Stomach (tissue), 8 donors: ENCODE measurements at regions not wholly inside any gene's neighbourhood (a gene's known extent, or its start where the extent isn't known, plus 50 kb on each side); places are given as distances from the start of the nearest gene placed in this dataset.

Experiments used
- DNase-seq, 2 donors: peaks; one replicate each; pipeline versions ENCODE4 v3.0.0 to v3.0.0-alpha.2; 2013 to 2019
- H3K27ac ChIP-seq, 5 donors: fragments of 200-600 bp in 4 of 5; sonication (generic) in 4 of 5; one replicate each; pipeline ENCODE4 v1.5.1; 2013 to 2019; ENCODE audit warnings: mild to moderate bottlenecking in 1 of 5, moderate library complexity in 1 of 5
- H3K27me3 ChIP-seq, 3 donors: fragments of 200-600 bp; sonication (generic); one replicate each; pipeline ENCODE4 v1.5.1; 2017 to 2019; ENCODE audit warnings: mixed run types in 1 of 3
- H3K36me3 ChIP-seq, 4 donors: fragments of 200-600 bp; sonication (generic); 1 replicate in 3 of 4; 2 replicates in 1 of 4; pipeline ENCODE4 v1.5.1; 2016 to 2019
- H3K4me1 ChIP-seq, 4 donors: fragments of 200-600 bp; sonication (generic); one replicate each; pipeline ENCODE4 v1.5.1; 2016 to 2019
- H3K4me3 ChIP-seq, 4 donors: fragments of 200-600 bp; sonication (generic) in 3 of 4; one replicate each; pipeline ENCODE4 v1.5.1; 2016 to 2019; ENCODE audit warnings: mild to moderate bottlenecking in 1 of 4
- H3K9me3 ChIP-seq, 4 donors: fragments of 200-600 bp; sonication (generic); one replicate each; pipeline ENCODE4 v1.5.1; 2016 to 2019
- EP300 ChIP-seq: sonication (generic); formaldehyde crosslinking; IDR thresholded peaks from one replicate; pipeline ENCODE4 v1.6.1; 2017; ENCODE audit warnings: antibody characterized with exemption
- POLR2A ChIP-seq, 4 donors: fragments of 450-650 bp; IDR thresholded peaks; one replicate each; pipeline ENCODE4 v1.6.1; 2016; ENCODE audit warnings: antibody characterized with exemption in 4 of 4, control low read depth in 2 of 4, mild to moderate bottlenecking in 1 of 4, moderate library complexity in 1 of 4
- POLR2AphosphoS5 ChIP-seq, 3 donors: sonication (generic); formaldehyde crosslinking; IDR thresholded peaks; one replicate each; pipeline ENCODE4 v1.6.1; 2016; ENCODE audit warnings: antibody characterized with exemption in 3 of 3
- WGBS, 5 donors: extraction: QIAGEN DNeasy Blood & Tissue Kit in 3 of 5; methylation state at CpG; one replicate each; pipeline versions ENCODE4 v1.1.5 to v1.1.7; 2013 to 2018; 5-methylcytosine and 5-hydroxymethylcytosine counted together
- intact Hi-C: fragments of 100-400 bp; cut with DNase I; formaldehyde crosslinking; loops from one replicate; pipeline ENCODE4 v1.15.1; 2023; ENCODE audit warnings: low total_unique reads
- TF ChIP-seq, protein P1 (sequence below), 7 experiments: fragments of 450-650 bp in 4 of 7; fragments of 200-600 bp in 3 of 7; sonication (generic) in 3 of 7; IDR thresholded peaks; one replicate each; pipeline ENCODE4 v1.5.1; 2016 to 2019; ENCODE audit warnings: antibody characterized with exemption in 7 of 7, control low read depth in 2 of 7, mild to moderate bottlenecking in 1 of 7
- donor health status: healthy with polysubstance abuse.
- donor health status: Bipolar disorder and iron deficiency.
- donor health status: healthy.

DNA sequence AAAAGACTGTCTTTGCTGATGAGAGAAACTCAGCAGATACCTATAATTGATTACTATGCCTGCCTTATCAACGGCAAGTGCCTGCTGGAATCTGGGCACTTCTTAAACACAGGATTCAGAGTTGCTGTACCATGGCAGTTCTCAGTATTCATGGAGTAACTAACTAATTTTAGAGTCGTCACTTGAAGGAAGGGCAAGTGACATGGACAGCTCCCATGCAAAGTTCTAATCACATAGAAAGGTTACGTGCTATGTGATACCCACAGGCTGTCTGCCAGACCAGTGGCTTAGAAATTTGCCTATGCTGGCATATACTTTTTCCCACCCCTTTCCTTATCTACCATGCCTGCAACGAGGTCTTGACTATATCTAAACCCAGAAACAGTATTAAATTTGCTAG lies 931.1 kb upstream of the TENM3 start:
- no peak overlapping the region for H3K4me3 ChIP-seq
- TF ChIP-seq POLR2AphosphoS5 (IDR thresholded peaks at IDR 0.05) (no peak), POLR2A (IDR thresholded peaks at IDR 0.05) (no peak), EP300 (no peak)
- TF ChIP-seq, protein P1, sequence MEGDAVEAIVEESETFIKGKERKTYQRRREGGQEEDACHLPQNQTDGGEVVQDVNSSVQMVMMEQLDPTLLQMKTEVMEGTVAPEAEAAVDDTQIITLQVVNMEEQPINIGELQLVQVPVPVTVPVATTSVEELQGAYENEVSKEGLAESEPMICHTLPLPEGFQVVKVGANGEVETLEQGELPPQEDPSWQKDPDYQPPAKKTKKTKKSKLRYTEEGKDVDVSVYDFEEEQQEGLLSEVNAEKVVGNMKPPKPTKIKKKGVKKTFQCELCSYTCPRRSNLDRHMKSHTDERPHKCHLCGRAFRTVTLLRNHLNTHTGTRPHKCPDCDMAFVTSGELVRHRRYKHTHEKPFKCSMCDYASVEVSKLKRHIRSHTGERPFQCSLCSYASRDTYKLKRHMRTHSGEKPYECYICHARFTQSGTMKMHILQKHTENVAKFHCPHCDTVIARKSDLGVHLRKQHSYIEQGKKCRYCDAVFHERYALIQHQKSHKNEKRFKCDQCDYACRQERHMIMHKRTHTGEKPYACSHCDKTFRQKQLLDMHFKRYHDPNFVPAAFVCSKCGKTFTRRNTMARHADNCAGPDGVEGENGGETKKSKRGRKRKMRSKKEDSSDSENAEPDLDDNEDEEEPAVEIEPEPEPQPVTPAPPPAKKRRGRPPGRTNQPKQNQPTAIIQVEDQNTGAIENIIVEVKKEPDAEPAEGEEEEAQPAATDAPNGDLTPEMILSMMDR (IDR thresholded peaks at IDR 0.05), result no peak
- WGBS, 5 donors, result 24 to 41% (median 28%) methylated on average over 4 of the region's 4 CpGs
- intact Hi-C loops, result no loop called here
- no peaks in the 10 kb centered on the region for H3K27me3 ChIP-seq
- H3K36me3 ChIP-seq, result no peaks in the 10 kb centered on the region
- H3K27ac ChIP-seq, result no peak overlapping the region
- no peak for DNase-seq
- no peaks in the 10 kb centered on the region for H3K9me3 ChIP-seq
- no peaks in the 10 kb centered on the region for H3K4me1 ChIP-seq

DNA sequence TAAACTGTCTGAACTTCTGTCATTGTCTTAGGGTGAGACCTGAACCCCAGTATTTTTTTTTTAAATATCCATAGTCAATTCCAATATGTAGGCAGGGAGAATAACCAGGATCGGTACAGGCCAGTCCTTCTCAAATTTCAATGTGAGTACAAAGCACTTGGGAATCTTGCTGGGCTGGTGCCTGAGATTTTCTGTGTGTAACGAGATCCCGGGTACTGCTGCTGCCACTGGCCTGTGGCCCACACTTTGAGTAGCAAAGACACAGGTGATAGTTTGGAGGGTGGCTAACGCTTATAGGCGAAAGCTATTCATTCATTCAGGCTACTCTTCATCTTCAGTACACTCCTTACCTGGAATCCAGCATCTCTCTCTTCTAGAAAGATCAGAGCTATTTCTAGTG lies 923.6 kb upstream of the TENM3 start:
- Histone ChIP-seq H3K4me1 (no peaks in the 10 kb centered on the region), H3K36me3 (no peaks in the 10 kb centered on the region), H3K27me3 (no peaks in the 10 kb centered on the region), H3K9me3 (no peaks in the 10 kb centered on the region), H3K27ac (no peak overlapping the region), H3K4me3 (no peak overlapping the region)
- intact Hi-C loops, result no loop called here
- 48 to 62% (median 60%) methylated on average over 5 of the region's 5 CpGs for WGBS, 5 donors
- TF ChIP-seq POLR2AphosphoS5 (IDR thresholded peaks at IDR 0.05) (no peak), POLR2A (IDR thresholded peaks at IDR 0.05) (no peak), EP300 (no peak)
- TF ChIP-seq, protein P1 (IDR thresholded peaks at IDR 0.05), result no peak
- no peak for DNase-seq

DNA sequence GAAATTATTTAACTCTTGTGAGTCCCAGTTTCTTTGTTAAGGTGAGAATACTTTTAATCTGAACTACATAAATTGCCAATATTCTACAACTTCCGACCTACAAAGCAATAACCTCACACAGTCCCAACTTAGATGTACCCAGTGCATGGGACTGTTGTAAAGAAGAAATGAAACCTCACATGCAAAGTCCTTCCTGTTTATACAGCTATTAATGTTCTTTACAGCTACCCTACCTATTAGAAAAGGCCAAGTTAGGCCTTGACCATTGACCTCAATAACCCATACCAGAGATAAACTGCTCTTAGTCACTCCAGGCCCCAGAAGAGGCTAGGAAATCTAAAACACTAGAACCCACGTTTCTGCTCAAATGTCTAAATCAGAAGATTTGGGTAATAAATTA lies 920.1 kb upstream of the TENM3 start:
- whole genome bisulfite sequencing, 5 donors, result 65 to 78% (median 67%) methylated on average over 2 of the region's 2 CpGs
- no peak for DNase-seq
- no peak for TF ChIP-seq POLR2AphosphoS5 (IDR thresholded peaks at IDR 0.05)
- TF ChIP-seq, protein P1 (IDR thresholded peaks at IDR 0.05), result no peak
- no peak for TF ChIP-seq EP300
- no peak for TF ChIP-seq POLR2A (IDR thresholded peaks at IDR 0.05)
- no peaks in the 10 kb centered on the region for H3K36me3 ChIP-seq
- H3K9me3 ChIP-seq, result peaks cover 0 to under 1% (median 0%) of the 10 kb centered on the region in 4 donors
- no peak overlapping the region for H3K4me3 ChIP-seq
- H3K27ac ChIP-seq, result no peak overlapping the region
- no peaks in the 10 kb centered on the region for H3K27me3 ChIP-seq
- intact Hi-C loops, result no loop called here
- H3K4me1 ChIP-seq, result no peaks in the 10 kb centered on the region

DNA sequence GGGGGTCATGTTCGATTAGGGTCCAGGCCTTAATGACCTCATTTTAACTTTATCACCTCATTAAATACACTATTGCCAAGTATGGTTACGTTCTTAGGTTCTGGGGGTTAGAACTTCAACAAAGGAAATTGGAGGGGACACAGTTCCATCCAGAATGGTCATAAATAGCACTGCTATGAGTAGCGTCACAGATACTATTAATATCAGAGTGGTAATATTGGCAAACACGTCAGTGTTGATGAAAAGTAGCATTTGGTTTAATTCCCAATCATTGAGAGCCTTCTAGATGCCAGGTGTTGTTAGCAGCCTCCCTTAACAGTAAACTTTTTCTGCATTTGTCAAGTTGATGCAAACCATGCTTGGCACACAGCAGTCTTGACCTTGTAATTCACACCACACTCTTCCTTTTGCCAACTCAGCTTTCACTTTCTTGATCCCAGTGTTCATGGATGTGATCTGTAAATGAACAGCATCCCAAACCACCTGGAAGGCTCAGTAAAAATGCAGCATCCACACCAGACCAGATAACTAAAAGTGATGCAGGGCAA lies 912.5 kb upstream of the TENM3 start:
- Histone ChIP-seq H3K9me3 (peaks cover 0 to 5% (median 0%) of the 10 kb centered on the region in 4 donors), H3K36me3 (no peaks in the 10 kb centered on the region), H3K27me3 (no peaks in the 10 kb centered on the region), H3K4me1 (no peaks in the 10 kb centered on the region), H3K27ac (no peak overlapping the region), H3K4me3 (no peak overlapping the region)
- 57 to 66% (median 62%) methylated on average over 4 of the region's 4 CpGs for WGBS, 5 donors
- intact Hi-C loops, result no loop called here
- TF ChIP-seq, protein P1 (IDR thresholded peaks at IDR 0.05), result no peak
- TF ChIP-seq EP300, result no peak
- no peak for TF ChIP-seq POLR2A (IDR thresholded peaks at IDR 0.05)
- TF ChIP-seq POLR2AphosphoS5 (IDR thresholded peaks at IDR 0.05), result no peak
- peak in 1 of 2 donors; percentile 7 for DNase-seq
